ENCODE measurements at regions not wholly inside any gene's neighbourhood (a gene's known extent, or its start where the extent isn't known, plus 50 kb on each side); places are given as distances from the start of the nearest gene placed in this dataset.

- H3K4me3 ChIP-seq (ENCODE audit: low read depth, low read length), result no peak overlapping the region
- TF ChIP-seq, protein P1, sequence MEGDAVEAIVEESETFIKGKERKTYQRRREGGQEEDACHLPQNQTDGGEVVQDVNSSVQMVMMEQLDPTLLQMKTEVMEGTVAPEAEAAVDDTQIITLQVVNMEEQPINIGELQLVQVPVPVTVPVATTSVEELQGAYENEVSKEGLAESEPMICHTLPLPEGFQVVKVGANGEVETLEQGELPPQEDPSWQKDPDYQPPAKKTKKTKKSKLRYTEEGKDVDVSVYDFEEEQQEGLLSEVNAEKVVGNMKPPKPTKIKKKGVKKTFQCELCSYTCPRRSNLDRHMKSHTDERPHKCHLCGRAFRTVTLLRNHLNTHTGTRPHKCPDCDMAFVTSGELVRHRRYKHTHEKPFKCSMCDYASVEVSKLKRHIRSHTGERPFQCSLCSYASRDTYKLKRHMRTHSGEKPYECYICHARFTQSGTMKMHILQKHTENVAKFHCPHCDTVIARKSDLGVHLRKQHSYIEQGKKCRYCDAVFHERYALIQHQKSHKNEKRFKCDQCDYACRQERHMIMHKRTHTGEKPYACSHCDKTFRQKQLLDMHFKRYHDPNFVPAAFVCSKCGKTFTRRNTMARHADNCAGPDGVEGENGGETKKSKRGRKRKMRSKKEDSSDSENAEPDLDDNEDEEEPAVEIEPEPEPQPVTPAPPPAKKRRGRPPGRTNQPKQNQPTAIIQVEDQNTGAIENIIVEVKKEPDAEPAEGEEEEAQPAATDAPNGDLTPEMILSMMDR (IDR thresholded peaks at IDR 0.05; ENCODE audit: insufficient read depth, low read depth, low read length), result no peak
- peak; percentile 0 for DNase-seq (ENCODE audit: low read depth)
Measured at GRCh38 chr5:6159832-6160430, 218.4 kb downstream of the MED10 start.

DNA sequence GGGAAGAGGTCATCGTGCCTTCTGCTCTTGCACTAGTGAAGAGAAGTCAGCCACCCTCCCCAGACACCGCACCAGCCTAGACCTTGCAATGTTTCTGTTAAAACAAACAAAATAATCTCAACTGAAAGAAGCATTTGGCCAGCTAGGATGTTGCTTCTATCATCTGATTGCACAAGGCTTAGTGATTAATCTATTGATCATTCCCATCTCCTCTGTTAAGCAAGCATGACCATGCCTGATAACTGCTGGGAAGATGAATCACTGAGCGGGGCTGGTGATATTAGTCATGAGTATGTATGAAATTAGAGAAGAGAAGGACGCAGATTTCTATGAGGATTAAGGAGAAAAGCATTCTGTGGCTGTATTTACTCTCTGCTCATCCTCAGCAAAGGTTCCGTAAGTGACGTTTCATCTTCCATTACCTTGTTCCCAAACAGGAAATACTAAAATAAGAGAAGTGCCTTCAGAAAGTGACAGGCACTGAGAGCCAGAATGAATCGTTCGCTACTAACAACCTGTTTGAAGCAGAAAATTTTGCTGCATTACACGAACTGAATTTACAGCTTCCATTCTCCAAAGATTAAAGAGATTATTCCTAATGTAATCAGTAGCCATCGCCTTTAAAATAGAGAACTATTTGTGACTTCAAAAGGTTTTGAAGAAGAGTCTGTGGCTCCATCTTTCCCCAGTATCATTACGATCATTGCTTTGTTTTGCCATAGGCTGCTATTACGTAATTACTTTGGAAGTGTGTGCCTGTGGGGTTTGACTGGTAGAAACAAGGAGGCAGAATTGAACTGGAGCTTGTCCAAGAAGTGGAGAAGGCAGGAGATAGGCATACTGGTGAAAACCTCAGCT, 219.1 kb downstream of the MED10 start:
- TF ChIP-seq, protein P1 (IDR thresholded peaks at IDR 0.05; ENCODE audit: insufficient read depth, low read depth, low read length), result no peak
- no peak overlapping the region for H3K4me3 ChIP-seq (ENCODE audit: low read depth, low read length)
- DNase-seq (ENCODE audit: low read depth), result peak; percentile 76

DNA sequence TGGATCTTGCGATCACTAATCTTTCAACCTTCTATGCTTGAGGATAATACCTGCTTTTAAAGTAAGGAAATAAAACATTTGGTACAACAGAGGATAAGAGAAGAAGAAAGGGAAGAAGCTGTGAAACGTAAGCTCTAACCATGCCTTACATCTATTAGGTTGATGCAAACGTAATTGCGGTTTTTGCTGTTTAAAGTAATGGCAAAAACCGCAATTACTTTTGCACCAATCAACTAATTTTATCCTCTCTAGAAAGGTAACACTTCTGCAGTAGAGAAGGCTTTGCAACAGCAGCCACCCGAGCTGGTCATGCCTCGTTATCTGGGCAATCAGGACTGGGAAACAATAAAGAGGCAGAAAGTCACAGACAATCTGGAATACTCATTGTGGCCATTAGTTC, 224.1 kb downstream of the MED10 start:
- TF ChIP-seq, protein P1 (IDR thresholded peaks at IDR 0.05; ENCODE audit: insufficient read depth, low read depth, low read length), result no peak
- H3K4me3 ChIP-seq (ENCODE audit: low read depth, low read length), result no peak overlapping the region
- DNase-seq (ENCODE audit: low read depth), result no peak

- TF ChIP-seq, protein P1 (IDR thresholded peaks at IDR 0.05; ENCODE audit: insufficient read depth, low read depth, low read length), result no peak
- DNase-seq (ENCODE audit: low read depth), result no peak
- no peak overlapping the region for H3K4me3 ChIP-seq (ENCODE audit: low read depth, low read length)
Measured at GRCh38 chr5:6146271-6146670, 232.1 kb downstream of the MED10 start.

DNA sequence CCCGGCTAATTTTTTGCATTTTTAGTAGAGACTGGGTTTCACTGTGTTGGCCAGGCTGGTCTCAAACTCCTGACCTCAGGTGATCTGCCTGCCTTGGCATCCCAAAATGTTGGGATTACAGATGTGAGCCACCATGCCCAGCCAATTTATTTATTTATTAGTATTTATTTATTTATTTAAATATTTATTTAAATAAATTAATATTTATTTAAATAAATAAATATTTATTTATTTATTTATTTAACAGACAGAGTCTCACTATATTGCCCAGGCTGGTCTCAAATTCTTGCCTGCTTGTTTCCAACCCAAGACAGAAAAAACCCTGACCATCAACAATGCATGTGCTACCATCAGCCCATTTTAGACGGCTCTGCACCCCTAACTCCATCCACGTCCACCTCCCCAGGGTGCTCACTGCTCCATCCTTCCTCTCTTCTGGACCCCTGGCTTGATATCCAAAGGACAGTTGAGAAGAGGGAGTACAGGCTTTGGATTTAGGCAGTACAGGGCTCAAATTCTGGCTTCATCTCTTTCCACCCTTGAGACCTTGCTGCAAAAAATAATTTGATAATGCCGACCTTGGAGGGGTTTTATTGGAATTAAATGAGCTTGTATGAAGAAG, 232.6 kb downstream of the MED10 start:
- DNase-seq (ENCODE audit: low read depth), result no peak
- TF ChIP-seq, protein P1 (IDR thresholded peaks at IDR 0.05; ENCODE audit: insufficient read depth, low read depth, low read length), result no peak
- H3K4me3 ChIP-seq (ENCODE audit: low read depth, low read length), result no peak overlapping the region

DNA sequence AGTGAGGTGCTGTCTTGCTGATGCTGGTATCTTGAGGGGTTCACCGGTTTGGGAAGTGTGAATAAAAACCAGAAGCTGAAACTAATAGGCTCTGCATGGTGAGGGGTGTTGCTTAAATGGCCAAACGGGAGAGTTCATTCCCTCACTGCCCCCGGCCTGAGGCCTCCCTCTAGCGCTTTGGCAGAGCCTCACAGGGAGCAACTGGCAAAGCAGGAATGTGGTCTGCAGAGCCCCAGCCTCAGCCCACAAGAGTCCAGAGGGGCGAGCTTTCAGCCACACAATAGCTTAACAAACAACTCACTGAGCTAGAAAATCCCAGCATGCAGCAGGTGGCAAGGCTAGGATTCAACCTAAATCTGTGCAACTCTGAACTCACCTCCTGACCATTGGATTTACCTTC, 234.8 kb downstream of the MED10 start:
- TF ChIP-seq, protein P1 (IDR thresholded peaks at IDR 0.05; ENCODE audit: insufficient read depth, low read depth, low read length), result no peak
- DNase-seq (ENCODE audit: low read depth), result no peak
- no peak overlapping the region for H3K4me3 ChIP-seq (ENCODE audit: low read depth, low read length)

All from fibroblast of villous mesenchyme (primary cell).